ENCODE measurements at regions not wholly inside any gene's neighbourhood (a gene's known extent, or its start where the extent isn't known, plus 50 kb on each side); places are given as distances from the start of the nearest gene placed in this dataset.

- Histone ChIP-seq H3K9ac (ENCODE audit: low read depth in 1 of 2, low read length in 2 of 2) (no peak overlapping the region), H3K9me3 (ENCODE audit: control insufficient read depth in 2 of 2, low read length in 2 of 2) (no peaks in the 10 kb centered on the region), H3K4me3 (ENCODE audit: low read length in 2 of 2) (no peak overlapping the region), H3K27ac (ENCODE audit: low read depth in 2 of 2, low read length in 2 of 2) (no peak overlapping the region), H3K4me1 (ENCODE audit: control insufficient read depth in 2 of 2, insufficient read depth in 2 of 2, low read length in 2 of 2) (no peaks in the 10 kb centered on the region), H3K36me3 (ENCODE audit: control insufficient read depth in 2 of 2, insufficient read depth in 2 of 2, low read length in 2 of 2) (no peaks in the 10 kb centered on the region), H3K27me3 (ENCODE audit: control insufficient read depth in 2 of 2, insufficient read depth in 2 of 2, low read length in 2 of 2) (no peaks in the 10 kb centered on the region)
Measured at GRCh38 chr2:150276737-150277136, 210.7 kb downstream of the RND3 start.

- no peak overlapping the region for H3K9ac ChIP-seq (ENCODE audit: low read depth in 1 of 2, low read length in 2 of 2)
- H3K4me3 ChIP-seq (ENCODE audit: low read length in 2 of 2) = no peak overlapping the region
- no peaks in the 10 kb centered on the region for H3K4me1 ChIP-seq (ENCODE audit: control insufficient read depth in 2 of 2, insufficient read depth in 2 of 2, low read length in 2 of 2)
- no peak overlapping the region for H3K27ac ChIP-seq (ENCODE audit: low read depth in 2 of 2, low read length in 2 of 2)
- no peaks in the 10 kb centered on the region for H3K36me3 ChIP-seq (ENCODE audit: control insufficient read depth in 2 of 2, insufficient read depth in 2 of 2, low read length in 2 of 2)
- H3K27me3 ChIP-seq (ENCODE audit: control insufficient read depth in 2 of 2, insufficient read depth in 2 of 2, low read length in 2 of 2) = no peaks in the 10 kb centered on the region
- no peaks in the 10 kb centered on the region for H3K9me3 ChIP-seq (ENCODE audit: control insufficient read depth in 2 of 2, low read length in 2 of 2)
Measured at GRCh38 chr2:150274108-150274507, 213.4 kb downstream of the RND3 start.

DNA sequence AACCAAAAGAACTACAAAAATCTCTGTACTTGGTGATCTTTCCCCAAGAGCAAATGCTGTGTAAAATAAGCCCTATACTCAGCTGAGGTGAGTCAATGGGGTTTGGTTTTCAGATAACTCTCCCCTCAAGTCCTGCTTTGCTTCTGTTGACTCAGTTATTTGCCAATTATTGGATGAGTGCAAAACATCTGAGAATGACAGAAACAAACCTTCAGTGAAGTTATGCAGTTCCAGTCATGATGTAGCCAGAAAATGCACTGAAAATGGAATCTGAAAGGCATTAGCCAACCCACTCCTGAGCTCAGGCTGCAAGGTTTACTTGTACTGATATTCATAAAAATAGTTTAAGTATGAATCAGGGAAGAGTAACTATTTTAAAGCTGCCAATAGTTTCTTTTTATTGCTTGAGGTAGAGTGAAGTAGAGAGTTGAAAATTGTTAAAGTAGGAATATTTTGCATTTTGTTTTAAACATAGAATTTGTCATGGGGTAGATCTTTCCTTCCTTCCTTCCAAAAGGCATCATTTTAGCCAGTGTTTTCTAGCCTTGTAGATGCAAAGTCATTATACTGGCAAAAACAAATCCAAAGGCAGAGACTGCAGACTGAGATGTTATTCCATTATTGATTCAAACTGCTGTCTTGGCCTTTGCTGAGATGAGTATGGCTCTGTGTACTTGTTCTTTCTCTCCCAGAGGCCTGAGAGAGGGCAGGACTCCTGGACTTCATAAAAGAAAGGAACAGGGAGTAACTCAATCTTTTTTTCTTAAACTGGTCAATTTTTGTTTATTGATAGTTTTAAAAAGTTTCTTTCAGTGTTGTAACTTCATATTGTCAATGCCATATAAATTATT is 215.3 kb downstream of the RND3 start:
- no peak overlapping the region for H3K27ac ChIP-seq (ENCODE audit: low read depth in 2 of 2, low read length in 2 of 2)
- H3K9me3 ChIP-seq (ENCODE audit: control insufficient read depth in 2 of 2, low read length in 2 of 2) = no peaks in the 10 kb centered on the region
- no peaks in the 10 kb centered on the region for H3K36me3 ChIP-seq (ENCODE audit: control insufficient read depth in 2 of 2, insufficient read depth in 2 of 2, low read length in 2 of 2)
- H3K4me3 ChIP-seq (ENCODE audit: low read length in 2 of 2) = no peak overlapping the region
- H3K9ac ChIP-seq (ENCODE audit: low read depth in 1 of 2, low read length in 2 of 2) = no peak overlapping the region
- no peaks in the 10 kb centered on the region for H3K27me3 ChIP-seq (ENCODE audit: control insufficient read depth in 2 of 2, insufficient read depth in 2 of 2, low read length in 2 of 2)
- H3K4me1 ChIP-seq (ENCODE audit: control insufficient read depth in 2 of 2, insufficient read depth in 2 of 2, low read length in 2 of 2) = no peaks in the 10 kb centered on the region

DNA sequence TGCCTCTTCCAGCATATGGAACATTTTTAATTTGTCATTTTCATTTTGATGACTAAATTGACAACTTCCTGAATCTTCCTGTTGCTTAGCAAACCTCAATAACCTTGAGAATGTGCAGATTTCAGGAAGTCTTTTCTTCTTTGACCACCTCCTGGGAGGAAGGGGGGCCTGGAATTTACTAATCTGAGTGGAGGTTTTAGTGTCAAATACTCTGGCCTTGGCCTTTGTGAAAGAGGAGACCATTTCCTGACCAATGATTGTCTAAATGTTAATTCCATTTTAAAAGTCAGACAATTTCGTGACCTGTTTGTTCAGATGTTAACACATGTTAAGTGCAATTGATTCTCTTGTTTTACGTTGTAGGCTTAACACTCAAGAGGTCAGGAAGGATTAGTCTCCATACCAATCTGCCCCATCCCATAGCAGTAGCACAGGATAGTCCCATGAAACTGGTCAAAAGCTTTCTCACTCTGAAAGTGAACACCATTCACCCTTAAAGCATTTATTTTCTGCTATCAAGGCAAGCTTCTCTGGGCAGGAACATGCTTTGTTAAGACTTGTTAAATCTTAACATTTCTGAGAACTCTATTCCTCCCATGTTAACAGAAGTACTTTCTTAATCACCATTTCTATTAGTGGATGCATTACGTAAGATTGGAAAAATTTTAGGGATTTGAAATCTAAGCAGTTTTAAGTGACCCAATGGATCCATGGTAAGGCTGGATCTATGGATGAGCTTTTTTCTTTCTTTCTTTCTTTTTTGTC is 219.6 kb downstream of the RND3 start:
- H3K4me3 ChIP-seq (ENCODE audit: low read length in 2 of 2) = no peak overlapping the region
- H3K4me1 ChIP-seq (ENCODE audit: control insufficient read depth in 2 of 2, insufficient read depth in 2 of 2, low read length in 2 of 2) = no peaks in the 10 kb centered on the region
- H3K9ac ChIP-seq (ENCODE audit: low read depth in 1 of 2, low read length in 2 of 2) = no peak overlapping the region
- no peaks in the 10 kb centered on the region for H3K9me3 ChIP-seq (ENCODE audit: control insufficient read depth in 2 of 2, low read length in 2 of 2)
- no peaks in the 10 kb centered on the region for H3K27me3 ChIP-seq (ENCODE audit: control insufficient read depth in 2 of 2, insufficient read depth in 2 of 2, low read length in 2 of 2)
- H3K36me3 ChIP-seq (ENCODE audit: control insufficient read depth in 2 of 2, insufficient read depth in 2 of 2, low read length in 2 of 2) = no peaks in the 10 kb centered on the region
- no peak overlapping the region for H3K27ac ChIP-seq (ENCODE audit: low read depth in 2 of 2, low read length in 2 of 2)

GRCh38 chr2:150266931-150267330 is 220.5 kb downstream of the RND3 start:
- Histone ChIP-seq H3K36me3 (ENCODE audit: control insufficient read depth in 2 of 2, insufficient read depth in 2 of 2, low read length in 2 of 2) (no peaks in the 10 kb centered on the region), H3K4me1 (ENCODE audit: control insufficient read depth in 2 of 2, insufficient read depth in 2 of 2, low read length in 2 of 2) (no peaks in the 10 kb centered on the region), H3K9ac (ENCODE audit: low read depth in 1 of 2, low read length in 2 of 2) (no peak overlapping the region), H3K27ac (ENCODE audit: low read depth in 2 of 2, low read length in 2 of 2) (no peak overlapping the region), H3K27me3 (ENCODE audit: control insufficient read depth in 2 of 2, insufficient read depth in 2 of 2, low read length in 2 of 2) (no peaks in the 10 kb centered on the region), H3K9me3 (ENCODE audit: control insufficient read depth in 2 of 2, low read length in 2 of 2) (no peaks in the 10 kb centered on the region), H3K4me3 (ENCODE audit: low read length in 2 of 2) (no peak overlapping the region)

- Histone ChIP-seq H3K9ac (ENCODE audit: low read depth in 1 of 2, low read length in 2 of 2) (no peak overlapping the region), H3K4me3 (ENCODE audit: low read length in 2 of 2) (no peak overlapping the region), H3K27ac (ENCODE audit: low read depth in 2 of 2, low read length in 2 of 2) (no peak overlapping the region), H3K4me1 (ENCODE audit: control insufficient read depth in 2 of 2, insufficient read depth in 2 of 2, low read length in 2 of 2) (peaks cover 0 to 2% of the 10 kb centered on the region in 2 donors), H3K9me3 (ENCODE audit: control insufficient read depth in 2 of 2, low read length in 2 of 2) (no peaks in the 10 kb centered on the region), H3K27me3 (ENCODE audit: control insufficient read depth in 2 of 2, insufficient read depth in 2 of 2, low read length in 2 of 2) (no peaks in the 10 kb centered on the region), H3K36me3 (ENCODE audit: control insufficient read depth in 2 of 2, insufficient read depth in 2 of 2, low read length in 2 of 2) (no peaks in the 10 kb centered on the region)
Measured at GRCh38 chr2:150264442-150264841, 223.0 kb downstream of the RND3 start.

- no peaks in the 10 kb centered on the region for H3K9me3 ChIP-seq (ENCODE audit: control insufficient read depth in 2 of 2, low read length in 2 of 2)
- peaks cover 0 to 2% of the 10 kb centered on the region in 2 donors for H3K4me1 ChIP-seq (ENCODE audit: control insufficient read depth in 2 of 2, insufficient read depth in 2 of 2, low read length in 2 of 2)
- H3K27me3 ChIP-seq (ENCODE audit: control insufficient read depth in 2 of 2, insufficient read depth in 2 of 2, low read length in 2 of 2) = no peaks in the 10 kb centered on the region
- no peak overlapping the region for H3K27ac ChIP-seq (ENCODE audit: low read depth in 2 of 2, low read length in 2 of 2)
- no peak overlapping the region for H3K9ac ChIP-seq (ENCODE audit: low read depth in 1 of 2, low read length in 2 of 2)
- H3K36me3 ChIP-seq (ENCODE audit: control insufficient read depth in 2 of 2, insufficient read depth in 2 of 2, low read length in 2 of 2) = no peaks in the 10 kb centered on the region
- H3K4me3 ChIP-seq (ENCODE audit: low read length in 2 of 2) = no peak overlapping the region
Measured at GRCh38 chr2:150261691-150262090, 225.8 kb downstream of the RND3 start.

DNA sequence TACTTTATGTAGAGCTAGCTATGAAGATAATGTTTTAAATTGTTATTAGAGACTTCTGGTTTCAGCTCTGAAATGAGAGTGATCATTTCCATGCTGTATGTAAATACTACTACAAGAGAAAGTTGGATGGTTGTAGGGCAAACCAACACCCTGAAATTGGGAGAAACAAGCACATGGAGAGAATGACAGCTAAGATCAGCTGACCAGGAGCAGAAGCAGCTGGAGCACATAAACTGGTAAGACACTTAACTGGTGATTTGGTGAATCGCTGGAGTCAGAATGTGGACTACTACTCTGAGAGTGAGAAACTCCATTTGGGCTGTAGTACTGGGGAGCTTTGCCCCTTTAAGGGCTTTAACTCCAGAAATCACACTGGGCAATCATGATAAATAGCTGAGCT is 226.8 kb downstream of the RND3 start:
- Histone ChIP-seq H3K9ac (ENCODE audit: low read depth in 1 of 2, low read length in 2 of 2) (no peak overlapping the region), H3K27ac (ENCODE audit: low read depth in 2 of 2, low read length in 2 of 2) (no peak overlapping the region), H3K36me3 (ENCODE audit: control insufficient read depth in 2 of 2, insufficient read depth in 2 of 2, low read length in 2 of 2) (no peaks in the 10 kb centered on the region), H3K27me3 (ENCODE audit: control insufficient read depth in 2 of 2, insufficient read depth in 2 of 2, low read length in 2 of 2) (no peaks in the 10 kb centered on the region), H3K9me3 (ENCODE audit: control insufficient read depth in 2 of 2, low read length in 2 of 2) (no peaks in the 10 kb centered on the region), H3K4me1 (ENCODE audit: control insufficient read depth in 2 of 2, insufficient read depth in 2 of 2, low read length in 2 of 2) (peaks cover 0 to 2% of the 10 kb centered on the region in 2 donors), H3K4me3 (ENCODE audit: low read length in 2 of 2) (no peak overlapping the region)

- H3K9me3 ChIP-seq (ENCODE audit: control insufficient read depth in 2 of 2, low read length in 2 of 2) = no peaks in the 10 kb centered on the region
- no peak overlapping the region for H3K4me3 ChIP-seq (ENCODE audit: low read length in 2 of 2)
Measured at GRCh38 chr2:150259746-150260145, 227.7 kb downstream of the RND3 start.

DNA sequence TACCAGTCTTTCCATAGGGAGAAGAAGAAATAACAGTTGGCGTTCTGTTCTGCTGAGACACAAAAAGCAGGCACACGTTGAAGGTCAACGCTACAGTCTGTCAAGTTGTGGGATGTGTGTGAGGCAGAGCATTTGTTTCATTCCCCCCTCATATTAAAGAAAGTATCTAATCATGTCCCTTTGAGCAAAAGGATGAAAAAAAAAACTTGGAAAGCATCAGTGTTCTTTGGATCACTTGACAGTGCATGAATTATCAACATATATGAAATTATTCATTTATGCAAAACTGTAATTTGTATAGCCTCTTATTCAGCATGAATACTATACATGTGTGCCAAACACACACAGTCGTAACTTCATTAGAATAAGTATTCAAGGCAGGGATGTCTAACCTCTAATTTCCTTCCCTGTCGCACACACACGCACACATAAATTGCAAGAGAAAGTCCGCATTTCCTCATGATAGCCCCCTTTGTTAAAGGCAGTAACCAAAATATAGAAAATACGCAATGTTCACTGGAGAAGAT is 228.6 kb downstream of the RND3 start:
- no peak overlapping the region for H3K9ac ChIP-seq (ENCODE audit: low read depth in 1 of 2, low read length in 2 of 2)
- peaks cover 0 to 2% of the 10 kb centered on the region in 2 donors for H3K4me1 ChIP-seq (ENCODE audit: control insufficient read depth in 2 of 2, insufficient read depth in 2 of 2, low read length in 2 of 2)
- H3K27me3 ChIP-seq (ENCODE audit: control insufficient read depth in 2 of 2, insufficient read depth in 2 of 2, low read length in 2 of 2) = no peaks in the 10 kb centered on the region
- H3K27ac ChIP-seq (ENCODE audit: low read depth in 2 of 2, low read length in 2 of 2) = no peak overlapping the region
- H3K36me3 ChIP-seq (ENCODE audit: control insufficient read depth in 2 of 2, insufficient read depth in 2 of 2, low read length in 2 of 2) = no peaks in the 10 kb centered on the region
- H3K9me3 ChIP-seq (ENCODE audit: control insufficient read depth in 2 of 2, low read length in 2 of 2) = no peaks in the 10 kb centered on the region
- no peak overlapping the region for H3K4me3 ChIP-seq (ENCODE audit: low read length in 2 of 2)

More at GRCh38 chr2:150259746-150260145, 227.7 kb downstream of the RND3 start:
- peaks cover 0 to 2% of the 10 kb centered on the region in 2 donors for H3K4me1 ChIP-seq (ENCODE audit: control insufficient read depth in 2 of 2, insufficient read depth in 2 of 2, low read length in 2 of 2)
- no peaks in the 10 kb centered on the region for H3K36me3 ChIP-seq (ENCODE audit: control insufficient read depth in 2 of 2, insufficient read depth in 2 of 2, low read length in 2 of 2)
- no peaks in the 10 kb centered on the region for H3K27me3 ChIP-seq (ENCODE audit: control insufficient read depth in 2 of 2, insufficient read depth in 2 of 2, low read length in 2 of 2)
- H3K9ac ChIP-seq (ENCODE audit: low read depth in 1 of 2, low read length in 2 of 2) = no peak overlapping the region
- H3K27ac ChIP-seq (ENCODE audit: low read depth in 2 of 2, low read length in 2 of 2) = no peak overlapping the region
